Endothelial cell of umbilical vein (primary cell): ENCODE measurements at regions not wholly inside any gene's neighbourhood (a gene's known extent, or its start where the extent isn't known, plus 50 kb on each side); places are given as distances from the start of the nearest gene placed in this dataset.

Experiments
- BruUV-seq: library from RNA; stranded (reverse); fragments of 400-500 nt; replicated peaks from 2 replicates; lab custom pipeline; 2021; lab: Mats Ljungman, UMichigan
- CTCF ChIA-PET: fragments of 300-600, 350-600 bp; sonication (Branson Sonifier 250); formaldehyde crosslinking; loops from one replicate; lab custom pipeline; 2021; ENCODE audit warnings: antibody characterized with exemption, inconsistent platforms; lab: Charles Lee
- POLR2A ChIA-PET: fragments of 300-600, 350-600 bp; sonication (Branson Sonifier 250); formaldehyde crosslinking; loops from one replicate; lab custom pipeline; 2021; ENCODE audit warnings: antibody characterized with exemption, inconsistent platforms; lab: Charles Lee
- DNase-seq: peaks from one replicate; pipeline ENCODE4 v3.0.0-alpha.2; 2011; ENCODE audit warnings: low read depth, low spot score
- FAIRE-seq: peaks from 2 replicates; lab custom pipeline; 2011; peaks lifted over from hg19 to GRCh38; lab: Jason Lieb, UNC
- H2AFZ ChIP-seq: 2 replicates; pipeline ENCODE4 v1.6.0; 2012; ENCODE audit warnings: low read depth, low read length, control low read depth, inconsistent platforms
- H3K27ac ChIP-seq: 2 replicates; pipeline ENCODE4 v1.5.1; 2011; ENCODE audit warnings: low read depth, mild to moderate bottlenecking, control low read depth, low read length, moderate library complexity; ENCODE audit not compliant: insufficient read depth
- H3K27me3 ChIP-seq, 2 experiments: 2 replicates each; pipeline versions ENCODE4 v1.6.0 to v1.6.1; 2011; ENCODE audit warnings: low read length in 2 of 2, mixed read lengths in 1 of 2; ENCODE audit not compliant: control insufficient read depth in 2 of 2, insufficient read depth in 2 of 2
- H3K36me3 ChIP-seq, 2 experiments: 2 replicates in 1 of 2; 3 replicates in 1 of 2; pipeline ENCODE4 v1.5.1; 2011; ENCODE audit warnings: low read length in 2 of 2, mild to moderate bottlenecking in 1 of 2, moderate library complexity in 1 of 2; ENCODE audit not compliant: control insufficient read depth in 2 of 2, insufficient read depth in 2 of 2; ENCODE audit errors: extremely low read depth in 1 of 2
- H3K4me1 ChIP-seq: 3 replicates; pipeline ENCODE4 v1.5.1; 2011; ENCODE audit warnings: mild to moderate bottlenecking, low read length; ENCODE audit not compliant: control insufficient read depth, insufficient read depth; ENCODE audit errors: extremely low read depth
- H3K4me2 ChIP-seq: 2 replicates; pipeline ENCODE4 v1.6.1; 2011; ENCODE audit warnings: low read length, control low read depth, mixed read lengths; ENCODE audit not compliant: insufficient read depth
- H3K4me3 ChIP-seq, 3 experiments: fragments of 200-600 bp in 1 of 3; sonication (generic), shearing (Covaris generic) in 1 of 3; replicated peaks in 1 of 3; 2 replicates each; pipeline ENCODE4 v1.5.1; 2011 to 2016; ENCODE audit warnings: control low read depth in 3 of 3, low read length in 3 of 3, mild to moderate bottlenecking in 2 of 3, inconsistent platforms in 1 of 3, low read depth in 1 of 3, moderate library complexity in 1 of 3; ENCODE audit not compliant: insufficient read depth in 1 of 3
- H3K79me2 ChIP-seq: 2 replicates; pipeline ENCODE4 v1.6.0; 2012; ENCODE audit warnings: low read length, inconsistent platforms; ENCODE audit not compliant: control insufficient read depth, insufficient read depth
- H3K9ac ChIP-seq: replicated peaks from 2 replicates; pipeline ENCODE3; 2011; ENCODE audit warnings: low read length, control low read depth; ENCODE audit not compliant: insufficient read depth; ENCODE audit errors: extremely low read depth
- H3K9me1 ChIP-seq: replicated peaks from 3 replicates; pipeline ENCODE4 v1.6.0; 2011; ENCODE audit warnings: mild to moderate bottlenecking, low read length; ENCODE audit not compliant: control insufficient read depth, insufficient read depth; ENCODE audit errors: extremely low read depth
- H3K9me3 ChIP-seq: replicated peaks from 2 replicates; pipeline ENCODE4 v1.5.1; 2012; ENCODE audit warnings: low read length, inconsistent platforms; ENCODE audit not compliant: control insufficient read depth, insufficient read depth
- H4K20me1 ChIP-seq: replicated peaks from 2 replicates; pipeline ENCODE3; 2011; ENCODE audit warnings: mild to moderate bottlenecking, low read length; ENCODE audit not compliant: control insufficient read depth, insufficient read depth; ENCODE audit errors: extremely low read depth
- EZH2 ChIP-seq: IDR thresholded peaks from 2 replicates; pipeline ENCODE4 v1.6.1; 2012; ENCODE audit warnings: borderline replicate concordance, low read depth, mild to moderate bottlenecking, moderate library complexity, low read length, inconsistent platforms; ENCODE audit not compliant: severe bottlenecking
- FOS ChIP-seq: IDR thresholded peaks from 2 replicates; pipeline ENCODE4 v1.6.1; 2011; ENCODE audit warnings: mild to moderate bottlenecking, low read length, moderate library complexity, borderline replicate concordance; ENCODE audit not compliant: insufficient read depth
- GATA2 ChIP-seq: IDR thresholded peaks from 2 replicates; pipeline ENCODE4 v1.7.0; 2011; ENCODE audit warnings: low read depth, mild to moderate bottlenecking, moderate library complexity, mixed read lengths, low read length; ENCODE audit not compliant: insufficient read length, insufficient read depth
- JUN ChIP-seq: IDR thresholded peaks from 2 replicates; pipeline ENCODE4 v1.6.1; 2011; ENCODE audit warnings: borderline replicate concordance, low read depth; ENCODE audit not compliant: insufficient read length, insufficient read depth
- MYC ChIP-seq: IDR thresholded peaks from one replicate; pipeline ENCODE4 v1.6.1; 2011; ENCODE audit warnings: mild to moderate bottlenecking, low read depth, low read length
- POLR2A ChIP-seq: IDR thresholded peaks from 2 replicates; pipeline ENCODE4 v1.6.1; 2012; ENCODE audit warnings: low read depth, mild to moderate bottlenecking, control low read depth, low read length
- POLR2AphosphoS5 ChIP-seq: IDR thresholded peaks from 2 replicates; pipeline ENCODE4 v1.6.1; 2012; ENCODE audit warnings: low read depth, mild to moderate bottlenecking, control low read depth, low read length, moderate library complexity; ENCODE audit not compliant: insufficient read depth
- dilution Hi-C: fragments of 300-500 bp; cut with MboI; formaldehyde crosslinking; loops from one replicate; pipeline ENCODE4 v1.15.0; 2019; ENCODE audit warnings: low sequenced_read_pairs; ENCODE audit not compliant: extremely low pct_ligation_motif_present
- intact Hi-C: fragments of 100-400 bp; cut with micrococcal nuclease; formaldehyde crosslinking; loops from one replicate; pipeline ENCODE4 v1.10.0; 2022
- TF ChIP-seq, protein P1 (sequence below), 2 donors: IDR thresholded peaks; 1 replicate in 1 of 2; 2 replicates in 1 of 2; pipeline ENCODE4 v1.5.1; 2011; ENCODE audit warnings: low read length in 2 of 2, mild to moderate bottlenecking in 2 of 2, moderate library complexity in 2 of 2, control low read depth in 1 of 2, inconsistent platforms in 1 of 2, low read depth in 1 of 2; ENCODE audit not compliant: insufficient read depth in 1 of 2; ENCODE audit errors: extremely low read depth in 1 of 2
- TF ChIP-seq, protein P2 (sequence below): IDR thresholded peaks from 2 replicates; pipeline ENCODE4 v1.6.1; 2011; ENCODE audit not compliant: insufficient read depth, insufficient read length

GRCh38 chr13:78732445-78733017 is 73.6 kb upstream of the OBI1 start:
- dilution Hi-C loops (no loop called here), intact Hi-C loops (no loop called here)
- Histone ChIP-seq H3K4me1 (no peaks in the 10 kb centered on the region), H3K9me1 (no peaks in the 10 kb centered on the region), H3K4me3 (no peak overlapping the region), H3K9ac (no peak overlapping the region), H3K9me3 (no peaks in the 10 kb centered on the region), H3K27me3 (peaks cover 0 to 2% of the 10 kb centered on the region in 2 experiments), H2AFZ (no peak overlapping the region), H3K79me2 (no peaks in the 10 kb centered on the region), H3K4me2 (no peak overlapping the region), H3K36me3 (no peaks in the 10 kb centered on the region), H3K27ac (no peak overlapping the region), H4K20me1 (no peaks in the 10 kb centered on the region)
- ChIA-PET CTCF (no interaction called here), POLR2A (no interaction called here)
- BruUV-seq, result no TSS peak
- DNase-seq (no peak), FAIRE-seq (no peak)
- TF ChIP-seq, protein P1, sequence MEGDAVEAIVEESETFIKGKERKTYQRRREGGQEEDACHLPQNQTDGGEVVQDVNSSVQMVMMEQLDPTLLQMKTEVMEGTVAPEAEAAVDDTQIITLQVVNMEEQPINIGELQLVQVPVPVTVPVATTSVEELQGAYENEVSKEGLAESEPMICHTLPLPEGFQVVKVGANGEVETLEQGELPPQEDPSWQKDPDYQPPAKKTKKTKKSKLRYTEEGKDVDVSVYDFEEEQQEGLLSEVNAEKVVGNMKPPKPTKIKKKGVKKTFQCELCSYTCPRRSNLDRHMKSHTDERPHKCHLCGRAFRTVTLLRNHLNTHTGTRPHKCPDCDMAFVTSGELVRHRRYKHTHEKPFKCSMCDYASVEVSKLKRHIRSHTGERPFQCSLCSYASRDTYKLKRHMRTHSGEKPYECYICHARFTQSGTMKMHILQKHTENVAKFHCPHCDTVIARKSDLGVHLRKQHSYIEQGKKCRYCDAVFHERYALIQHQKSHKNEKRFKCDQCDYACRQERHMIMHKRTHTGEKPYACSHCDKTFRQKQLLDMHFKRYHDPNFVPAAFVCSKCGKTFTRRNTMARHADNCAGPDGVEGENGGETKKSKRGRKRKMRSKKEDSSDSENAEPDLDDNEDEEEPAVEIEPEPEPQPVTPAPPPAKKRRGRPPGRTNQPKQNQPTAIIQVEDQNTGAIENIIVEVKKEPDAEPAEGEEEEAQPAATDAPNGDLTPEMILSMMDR (IDR thresholded peaks at IDR 0.05; ENCODE audit: extremely low read depth in 1 of 2, insufficient read depth in 1 of 2, low read depth in 1 of 2, low read length in 2 of 2), result no peak
- no peak for TF ChIP-seq MYC
- no peak for TF ChIP-seq GATA2
- TF ChIP-seq POLR2A, result no peak
- TF ChIP-seq, protein P2, sequence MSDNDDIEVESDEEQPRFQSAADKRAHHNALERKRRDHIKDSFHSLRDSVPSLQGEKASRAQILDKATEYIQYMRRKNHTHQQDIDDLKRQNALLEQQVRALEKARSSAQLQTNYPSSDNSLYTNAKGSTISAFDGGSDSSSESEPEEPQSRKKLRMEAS, result no peak
- no peak for TF ChIP-seq JUN
- no peak for TF ChIP-seq POLR2AphosphoS5
- no peak for TF ChIP-seq FOS
- TF ChIP-seq EZH2, result no peak
